ENCODE measurements at regions not wholly inside any gene's neighbourhood (a gene's known extent, or its start where the extent isn't known, plus 50 kb on each side); places are given as distances from the start of the nearest gene placed in this dataset.
"Not testable (repeated sequence)": the region's sequence is repeated elsewhere in the genome, so short reads cannot be mapped to it uniquely, and the experiment has no call there.

DNA sequence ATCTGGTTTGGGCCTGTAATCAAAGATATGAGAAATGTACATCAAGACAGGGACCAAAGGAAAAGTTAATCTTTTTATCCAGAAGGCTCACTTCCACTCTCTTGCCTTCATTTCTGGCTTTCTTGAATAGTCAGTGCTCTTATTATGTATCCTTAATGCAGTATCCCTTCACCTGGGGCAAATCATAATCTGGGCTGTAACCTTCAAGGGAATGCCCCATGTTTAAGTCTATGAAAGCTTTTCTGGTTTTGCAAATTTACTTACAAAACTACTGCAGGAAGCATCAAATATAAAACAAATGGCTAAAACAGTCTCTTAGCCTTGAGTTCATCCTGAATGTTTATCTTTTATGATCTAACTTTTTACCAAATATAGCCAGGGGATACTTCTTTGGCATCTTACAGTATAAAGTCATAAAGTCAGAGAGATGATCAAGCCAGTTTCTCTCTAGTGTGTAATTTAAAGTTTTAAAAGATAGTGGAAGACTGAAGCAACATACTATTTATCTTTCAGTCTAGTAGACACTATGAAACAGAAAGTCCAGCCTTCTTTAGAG is 1214.8 kb downstream of the STIM2 start:
- no peak for DNase-seq (ENCODE audit: low spot score)

- not testable (repeated sequence) for DNase-seq (ENCODE audit: low spot score)
Measured at GRCh38 chr4:28077203-28077602, 1216.6 kb downstream of the STIM2 start.

DNA sequence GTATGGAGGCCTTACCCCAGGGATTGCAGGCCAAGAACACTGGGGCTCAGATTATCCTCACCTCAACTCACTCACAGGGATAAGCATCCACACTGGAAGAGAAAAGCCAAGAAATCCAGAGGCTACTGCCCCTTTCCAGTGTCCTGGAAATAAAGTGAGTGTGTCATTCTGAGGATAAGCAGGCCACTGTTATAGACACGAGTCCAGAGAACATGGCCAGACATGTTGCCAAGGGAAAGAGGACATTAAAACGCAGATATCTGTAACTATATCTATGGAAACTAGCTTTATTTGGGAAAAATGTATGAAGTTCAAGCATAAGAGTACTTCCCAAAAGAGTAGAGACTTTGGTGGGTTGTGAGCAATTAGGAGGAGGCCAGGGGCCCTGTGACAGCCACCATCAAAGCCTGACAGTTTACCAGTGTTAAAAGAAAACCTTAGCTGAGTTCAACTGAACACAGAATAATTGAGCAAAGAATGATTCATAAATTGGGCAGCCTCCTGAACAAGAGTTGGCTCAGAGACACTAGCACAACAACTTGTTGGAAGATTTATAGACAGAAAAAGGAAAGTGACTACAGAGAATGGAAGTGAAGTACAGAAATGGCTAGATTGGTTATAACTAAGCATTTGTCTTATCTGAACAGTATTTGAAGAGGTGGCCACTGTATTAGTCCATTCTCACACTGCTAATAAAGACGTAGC is 1222.2 kb downstream of the STIM2 start:
- DNase-seq (ENCODE audit: low spot score), result peak; percentile 17

DNA sequence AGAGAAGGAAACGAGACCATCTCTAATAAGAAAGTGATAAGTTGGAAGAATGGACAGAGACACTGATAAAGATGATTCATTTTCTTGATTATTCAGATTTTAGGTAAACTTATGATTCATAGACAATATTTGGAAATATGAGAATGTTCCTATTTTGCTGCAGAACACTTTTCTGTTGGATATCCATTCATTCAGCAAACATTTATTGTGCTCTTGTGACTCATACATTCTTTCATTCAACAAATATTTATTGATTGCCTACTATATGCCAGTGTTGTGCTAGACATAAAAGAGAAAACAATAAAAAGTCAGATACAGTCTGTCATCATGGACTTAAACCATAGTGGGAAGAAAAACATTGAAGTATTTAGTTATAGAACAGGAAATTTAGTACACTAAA is 1232.0 kb downstream of the STIM2 start:
- DNase-seq (ENCODE audit: low spot score), result no peak

DNA sequence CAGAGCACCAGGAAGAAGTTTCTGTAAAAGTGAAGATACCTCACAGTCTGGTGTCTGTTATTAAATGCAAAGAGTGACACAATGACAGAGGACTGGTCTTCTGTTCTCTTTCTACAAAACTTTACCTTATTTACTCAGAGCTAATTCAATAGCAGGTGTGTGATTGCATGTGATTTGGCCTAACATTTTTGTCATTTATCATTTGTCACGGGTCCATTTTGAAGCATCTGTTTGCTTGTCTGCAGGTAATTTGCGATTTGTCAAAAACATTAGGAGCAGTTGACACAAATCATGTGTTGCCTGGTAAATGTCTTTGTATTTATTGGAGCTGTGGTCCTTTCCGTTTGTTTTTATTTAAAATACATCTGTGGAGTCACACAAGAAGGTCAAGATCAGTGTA is 1232.4 kb downstream of the STIM2 start:
- DNase-seq (ENCODE audit: low spot score), result peak; percentile 95

DNA sequence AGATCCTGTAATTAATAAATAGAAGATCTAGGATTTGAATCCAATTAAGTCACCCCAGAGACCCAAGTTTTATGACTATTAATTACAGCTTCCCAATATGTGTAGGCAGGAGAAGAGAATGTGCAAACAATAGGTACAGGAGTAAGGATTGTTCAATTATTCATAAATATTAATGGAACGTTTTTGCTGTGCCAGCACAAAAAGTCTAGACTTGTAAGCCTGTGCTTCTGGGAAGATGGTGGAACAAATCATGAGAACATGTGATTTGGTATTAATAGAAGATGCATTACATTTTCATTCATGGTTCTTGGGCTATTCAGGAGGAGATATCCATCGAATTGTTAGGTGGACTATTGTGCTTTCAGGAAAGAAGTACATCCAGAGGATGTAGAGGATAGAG is 1240.9 kb downstream of the STIM2 start:
- DNase-seq (ENCODE audit: low spot score), result no peak

- DNase-seq (ENCODE audit: low spot score), result no peak
Measured at GRCh38 chr4:28105271-28105859, 1244.7 kb downstream of the STIM2 start.

- no peak for DNase-seq (ENCODE audit: low spot score)
Measured at GRCh38 chr4:28106155-28106554, 1245.5 kb downstream of the STIM2 start.

DNA sequence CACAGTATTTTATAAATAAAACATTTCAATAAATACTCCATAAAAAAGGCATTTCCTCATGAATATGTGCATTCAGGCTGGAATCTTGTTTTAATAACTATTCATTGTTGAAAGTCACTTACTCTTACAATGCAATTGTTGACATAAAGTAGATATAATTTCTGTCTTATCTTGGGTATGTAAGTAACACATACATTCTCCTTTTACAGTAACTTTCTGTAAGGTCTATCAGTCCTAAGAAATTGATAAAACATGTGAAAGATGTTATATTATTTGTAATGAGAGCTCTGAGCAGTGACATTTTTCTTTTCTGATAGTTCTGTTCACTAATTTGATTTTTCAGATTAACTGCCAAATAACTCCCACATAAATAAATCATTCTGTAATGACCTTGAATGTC is 1249.2 kb downstream of the STIM2 start:
- no peak for DNase-seq (ENCODE audit: low spot score)

DNA sequence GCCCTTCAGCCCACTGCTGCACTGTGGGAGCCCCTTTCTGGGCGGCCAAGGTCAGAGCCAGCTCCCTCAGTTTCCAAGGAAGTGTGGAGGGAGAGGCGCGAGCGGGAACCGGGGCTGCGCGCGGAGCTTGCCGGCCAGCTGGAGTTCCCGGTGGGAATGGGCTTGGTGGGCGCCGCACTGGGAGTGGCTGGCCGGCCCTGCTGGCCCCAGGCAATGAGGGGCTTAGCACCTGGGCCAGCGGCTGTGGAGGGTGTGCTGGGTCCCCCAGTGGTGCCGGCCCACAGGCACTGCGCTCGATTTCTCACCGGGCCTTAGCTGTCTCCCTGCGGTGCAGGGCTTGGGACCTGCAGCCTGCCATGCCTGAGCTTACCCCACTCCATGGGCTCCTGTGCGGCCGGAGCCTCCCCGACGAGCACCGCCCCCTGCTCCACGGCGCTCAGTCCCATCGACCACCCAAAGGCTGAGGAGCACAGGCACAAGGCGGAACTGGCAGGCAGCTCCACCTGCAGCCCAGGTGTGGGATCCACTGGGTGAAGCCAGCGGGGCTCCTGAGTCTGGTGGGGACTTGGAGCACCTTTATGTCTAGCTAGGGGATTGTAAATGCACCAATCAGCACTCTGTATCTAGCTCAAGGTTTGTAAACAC is 1252.2 kb downstream of the STIM2 start:
- DNase-seq (ENCODE audit: low spot score), result not testable (repeated sequence)

DNA sequence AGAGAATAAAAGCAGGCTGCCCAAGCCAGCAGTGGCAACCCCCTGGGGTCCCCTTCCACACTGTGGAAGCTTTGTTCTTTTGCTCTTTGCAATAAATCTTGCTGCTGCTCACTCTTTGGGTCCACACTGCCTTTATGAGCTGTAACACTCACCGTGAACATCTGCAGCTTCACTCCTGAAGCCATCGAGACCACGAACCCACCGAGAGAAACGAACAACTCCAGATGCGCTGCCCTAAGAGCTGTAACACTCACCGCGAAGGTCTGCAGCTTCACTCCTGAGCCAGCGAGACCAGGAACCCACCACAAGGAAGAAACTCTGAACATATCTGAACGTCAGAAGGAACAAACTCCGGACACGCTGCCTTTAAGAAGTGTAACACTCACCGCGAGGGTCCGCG is 1252.9 kb downstream of the STIM2 start:
- DNase-seq (ENCODE audit: low spot score), result not testable (repeated sequence)

DNA sequence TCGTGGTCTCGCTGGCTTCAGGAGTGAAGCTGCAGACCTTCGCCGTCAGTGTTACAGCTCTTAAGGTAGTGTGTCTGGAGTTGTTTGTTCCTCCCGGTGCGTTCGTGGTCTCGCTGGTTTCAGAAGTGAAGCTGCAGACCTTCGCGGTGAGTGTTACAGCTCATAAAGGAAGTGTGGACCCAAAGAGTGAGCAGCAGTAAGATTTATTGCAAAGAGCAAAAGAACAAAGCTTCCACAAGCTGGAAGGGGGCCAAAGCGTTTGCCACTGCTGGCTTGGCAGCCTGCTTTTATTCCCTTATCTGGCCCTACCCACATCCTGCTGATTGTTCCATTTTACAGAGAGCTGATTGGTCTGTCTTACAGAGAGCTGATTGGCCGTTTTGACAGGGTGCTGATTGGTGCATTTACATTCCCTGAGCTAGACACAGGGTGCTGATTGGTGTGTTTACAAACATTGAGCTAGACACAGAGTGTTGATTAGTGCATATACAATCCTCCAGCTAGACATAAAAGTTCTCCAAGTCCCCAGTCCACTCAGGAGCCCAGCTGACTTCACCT is 1256.0 kb downstream of the STIM2 start:
- not testable (repeated sequence) for DNase-seq (ENCODE audit: low spot score)

- DNase-seq (ENCODE audit: low spot score), result no peak
Measured at GRCh38 chr4:28117084-28117682, 1256.5 kb downstream of the STIM2 start.

DNA sequence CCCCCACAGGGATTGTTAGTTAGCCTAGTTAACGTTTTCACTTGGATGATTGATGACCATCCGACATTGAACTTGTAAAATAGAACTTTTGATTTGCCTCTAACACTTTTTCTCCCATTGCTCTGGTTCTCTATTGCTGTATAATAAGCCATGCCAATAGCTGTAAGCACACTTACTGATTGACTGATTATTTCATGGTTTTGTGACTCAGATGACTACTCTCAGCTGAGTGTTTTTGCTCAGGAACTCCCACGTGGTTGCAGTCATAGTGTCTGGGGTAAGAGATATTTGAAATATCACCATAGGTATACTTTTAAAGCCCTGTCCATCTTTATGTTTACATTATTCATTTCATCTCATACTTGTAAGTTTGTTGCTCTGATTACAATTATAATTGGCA is 1285.5 kb downstream of the STIM2 start:
- DNase-seq (ENCODE audit: low spot score), result no peak

DNA sequence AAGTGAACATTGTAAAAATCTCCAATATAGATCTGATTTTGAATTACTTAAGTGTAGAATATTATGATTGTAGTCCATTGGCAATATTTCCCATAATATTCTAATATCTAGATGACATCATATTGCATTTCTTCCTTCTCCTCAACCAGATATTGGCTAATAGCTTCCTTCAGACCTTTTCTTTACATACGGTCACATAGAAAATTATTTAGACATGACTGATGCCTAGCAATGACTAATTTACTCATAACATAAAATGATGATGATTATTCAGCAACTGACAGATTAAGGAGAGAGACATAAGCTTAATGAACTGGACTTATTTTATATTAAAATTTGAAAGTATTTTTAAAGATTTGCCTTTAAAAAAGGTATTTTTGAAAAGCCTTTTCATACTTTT is 1287.6 kb downstream of the STIM2 start:
- no peak for DNase-seq (ENCODE audit: low spot score)

DNA sequence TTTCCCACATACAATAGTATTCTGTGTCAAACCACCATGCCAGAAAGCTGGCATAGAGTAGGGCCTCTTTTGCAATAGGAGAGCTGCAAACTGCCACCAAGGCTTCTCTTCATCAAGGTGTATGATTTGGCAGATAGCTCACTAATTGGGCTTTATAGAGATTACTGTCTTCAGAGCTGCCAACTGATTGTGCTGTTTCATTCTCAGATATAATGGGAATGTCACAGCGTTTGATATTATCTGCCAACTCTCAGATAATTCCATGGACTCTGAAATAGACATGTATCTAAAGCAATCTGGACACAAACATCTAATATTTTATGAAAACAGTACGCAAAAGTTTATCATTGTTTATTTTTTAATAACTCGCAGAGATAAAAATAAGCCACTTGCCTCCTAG is 1289.1 kb downstream of the STIM2 start:
- DNase-seq (ENCODE audit: low spot score), result no peak

- DNase-seq (ENCODE audit: low spot score), result no peak
Measured at GRCh38 chr4:28151314-28151713, 1290.7 kb downstream of the STIM2 start.

- no peak for DNase-seq (ENCODE audit: low spot score)
Measured at GRCh38 chr4:28167411-28167810, 1306.8 kb downstream of the STIM2 start.

DNA sequence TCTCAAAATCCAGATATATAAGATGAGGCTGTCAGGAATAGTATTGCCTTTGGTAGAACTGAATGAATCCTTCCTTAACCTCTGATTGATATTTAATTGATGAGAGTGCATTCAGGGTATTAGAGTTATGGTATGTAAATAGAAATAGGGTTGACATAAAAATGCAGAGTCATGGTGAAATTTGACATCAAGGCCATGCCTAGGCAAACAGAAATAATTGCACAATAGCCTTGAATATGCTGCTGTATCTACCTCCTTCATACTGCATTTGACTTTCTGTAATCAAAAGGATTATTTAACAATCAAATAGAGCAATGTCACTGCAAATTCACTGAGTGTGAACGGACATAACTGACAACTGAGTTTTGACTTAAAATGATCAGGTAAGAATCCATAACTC is 1316.3 kb downstream of the STIM2 start:
- DNase-seq (ENCODE audit: low spot score), result no peak

DNA sequence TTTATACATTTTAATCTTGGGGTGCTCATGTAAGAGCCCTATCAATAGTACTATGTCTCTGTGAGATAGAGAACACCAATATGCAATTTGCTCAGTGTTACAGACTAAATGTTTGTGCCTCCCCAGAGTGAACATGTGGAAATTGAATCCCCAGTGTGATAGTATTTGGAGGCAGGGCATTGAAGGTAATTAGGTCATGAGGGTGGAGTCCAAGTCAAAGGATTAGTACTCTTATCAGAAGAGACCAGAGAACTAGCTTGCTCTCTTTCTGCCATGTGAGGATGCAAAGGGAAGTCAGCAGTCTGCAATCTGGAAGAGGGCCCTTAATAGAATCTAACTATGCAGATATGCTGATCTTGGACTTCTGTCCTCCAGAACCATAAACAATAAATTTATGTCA is 1317.0 kb downstream of the STIM2 start:
- DNase-seq (ENCODE audit: low spot score), result no peak

GRCh38 chr4:28179126-28179525 is 1318.5 kb downstream of the STIM2 start:
- DNase-seq (ENCODE audit: low spot score), result no peak

DNA sequence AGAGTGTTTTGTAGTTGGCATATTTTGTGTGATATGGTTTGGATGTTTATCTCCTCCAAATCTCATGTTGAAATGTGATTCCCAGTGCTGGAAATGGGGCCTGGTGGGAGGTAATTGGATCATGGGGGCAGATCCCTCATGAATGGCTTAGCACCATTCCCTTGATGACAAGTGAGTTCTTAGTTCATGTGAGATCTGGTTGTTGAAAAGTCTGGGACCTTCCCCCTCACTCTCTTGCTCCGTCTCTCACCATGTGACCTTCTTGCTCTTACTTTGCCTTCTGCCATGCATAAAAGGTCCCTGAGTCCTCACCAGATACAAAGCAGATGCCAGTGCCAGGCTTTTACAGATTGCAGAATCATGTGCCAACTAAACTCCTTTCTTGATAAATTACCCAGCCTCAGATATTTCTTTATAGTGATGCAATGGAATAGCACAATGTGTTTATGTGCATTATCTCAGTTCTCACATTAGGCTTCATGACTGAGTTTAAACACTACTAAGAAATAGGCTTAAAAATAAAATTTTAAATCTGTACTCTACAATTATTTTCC is 1348.8 kb downstream of the STIM2 start:
- DNase-seq (ENCODE audit: low spot score), result peak; percentile 96

All from SK-N-DZ (cell line).